RPMI8226 (cell line): ENCODE measurements at regions not wholly inside any gene's neighbourhood (a gene's known extent, or its start where the extent isn't known, plus 50 kb on each side); places are given as distances from the start of the nearest gene placed in this dataset.

Experiments
- DNase-seq: peaks from one replicate; pipeline ENCODE4 v3.0.0-alpha.2; 2015

- no peak for DNase-seq
These were observed 221.5 kb downstream of the TEX29 start for GRCh38 chr13:111541752-111542529.

GRCh38 chr13:111542530-111543341, 222.3 kb downstream of the TEX29 start:
- DNase-seq: no peak

- DNase-seq: no peak
These were observed 226.7 kb downstream of the TEX29 start for GRCh38 chr13:111546921-111547675.

GRCh38 chr13:111547726-111548273, 227.4 kb downstream of the TEX29 start:
- no peak for DNase-seq

GRCh38 chr13:111548301-111548700, 227.9 kb downstream of the TEX29 start:
- no peak for DNase-seq

- DNase-seq: no peak
These were observed 228.4 kb downstream of the TEX29 start for GRCh38 chr13:111548805-111549204.

GRCh38 chr13:111549464-111549863, 229.0 kb downstream of the TEX29 start:
- DNase-seq: no peak

GRCh38 chr13:111550062-111550461, 229.6 kb downstream of the TEX29 start:
- no peak for DNase-seq

- DNase-seq: no peak
These were observed 230.9 kb downstream of the TEX29 start for GRCh38 chr13:111551204-111551820.

GRCh38 chr13:111552891-111553655, 232.6 kb downstream of the TEX29 start:
- DNase-seq: no peak

- no peak for DNase-seq
These were observed 234.3 kb downstream of the TEX29 start for GRCh38 chr13:111554539-111555267.

GRCh38 chr13:111555268-111555808, 234.9 kb downstream of the TEX29 start:
- no peak for DNase-seq

GRCh38 chr13:111555903-111556302, 235.5 kb downstream of the TEX29 start:
- no peak for DNase-seq

GRCh38 chr13:111556496-111556895, 236.1 kb downstream of the TEX29 start:
- no peak for DNase-seq

- no peak for DNase-seq
These were observed 237.7 kb downstream of the TEX29 start for GRCh38 chr13:111557921-111558699.

- no peak for DNase-seq
These were observed 238.3 kb downstream of the TEX29 start for GRCh38 chr13:111558700-111559088.

GRCh38 chr13:111559612-111560403, 239.4 kb downstream of the TEX29 start:
- no peak for DNase-seq

GRCh38 chr13:111561091-111561781, 240.8 kb downstream of the TEX29 start:
- DNase-seq: no peak

- no peak for DNase-seq
These were observed 242.3 kb downstream of the TEX29 start for GRCh38 chr13:111562716-111563115.
